ENCODE measurements at regions not wholly inside any gene's neighbourhood (a gene's known extent, or its start where the extent isn't known, plus 50 kb on each side); places are given as distances from the start of the nearest gene placed in this dataset.
"Not testable (repeated sequence)": the region's sequence is repeated elsewhere in the genome, so short reads cannot be mapped to it uniquely, and the experiment has no call there.

GRCh38 chr12:83615152-83615551 is 928.4 kb downstream of the TMTC2 start:
- Histone ChIP-seq H3K36me3 (ENCODE audit: control insufficient read depth in 2 of 2, insufficient read depth in 2 of 2, low read length in 1 of 2) (no peaks in the 10 kb centered on the region), H3K27me3 (ENCODE audit: control insufficient read depth in 1 of 2, insufficient read depth in 2 of 2, low read length in 2 of 2) (no peaks in the 10 kb centered on the region), H3K4me3 (ENCODE audit: low read depth in 1 of 2, low read length in 2 of 2) (no peak overlapping the region), H3K27ac (ENCODE audit: low read depth in 2 of 2, low read length in 1 of 2) (no peak overlapping the region), H3K4me1 (ENCODE audit: control insufficient read depth in 2 of 2, insufficient read depth in 2 of 2, low read length in 1 of 2) (no peaks in the 10 kb centered on the region), H3K9me3 (ENCODE audit: control insufficient read depth in 2 of 2, insufficient read depth in 1 of 2, low read depth in 1 of 2, low read length in 1 of 2) (no peaks in the 10 kb centered on the region)
- 76 to 85% methylated on average over 1 of the region's 1 CpG for WGBS, 2 donors

GRCh38 chr12:83613586-83614110 is 926.9 kb downstream of the TMTC2 start:
- WGBS, 2 donors: 56 to 58% methylated on average over 3 of the region's 3 CpGs

GRCh38 chr12:83603106-83603505 is 916.4 kb downstream of the TMTC2 start:
- no peaks in the 10 kb centered on the region for H3K9me3 ChIP-seq (ENCODE audit: control insufficient read depth in 2 of 2, insufficient read depth in 1 of 2, low read depth in 1 of 2, low read length in 1 of 2)
- no peak overlapping the region for H3K4me3 ChIP-seq (ENCODE audit: low read depth in 1 of 2, low read length in 2 of 2)
- H3K4me1 ChIP-seq (ENCODE audit: control insufficient read depth in 2 of 2, insufficient read depth in 2 of 2, low read length in 1 of 2): no peaks in the 10 kb centered on the region
- no peaks in the 10 kb centered on the region for H3K36me3 ChIP-seq (ENCODE audit: control insufficient read depth in 2 of 2, insufficient read depth in 2 of 2, low read length in 1 of 2)
- 87 to 94% methylated on average over 1 of the region's 1 CpG for WGBS, 2 donors
- no peaks in the 10 kb centered on the region for H3K27me3 ChIP-seq (ENCODE audit: control insufficient read depth in 1 of 2, insufficient read depth in 2 of 2, low read length in 2 of 2)
- H3K27ac ChIP-seq (ENCODE audit: low read depth in 2 of 2, low read length in 1 of 2): no peak overlapping the region

More at GRCh38 chr12:83613586-83614110, 926.9 kb downstream of the TMTC2 start:
- no peaks in the 10 kb centered on the region for H3K9me3 ChIP-seq (ENCODE audit: control insufficient read depth in 2 of 2, insufficient read depth in 1 of 2, low read depth in 1 of 2, low read length in 1 of 2)
- no peaks in the 10 kb centered on the region for H3K36me3 ChIP-seq (ENCODE audit: control insufficient read depth in 2 of 2, insufficient read depth in 2 of 2, low read length in 1 of 2)
- H3K27me3 ChIP-seq (ENCODE audit: control insufficient read depth in 1 of 2, insufficient read depth in 2 of 2, low read length in 2 of 2): no peaks in the 10 kb centered on the region
- H3K27ac ChIP-seq (ENCODE audit: low read depth in 2 of 2, low read length in 1 of 2): no peak overlapping the region
- H3K4me1 ChIP-seq (ENCODE audit: control insufficient read depth in 2 of 2, insufficient read depth in 2 of 2, low read length in 1 of 2): no peaks in the 10 kb centered on the region
- no peak overlapping the region for H3K4me3 ChIP-seq (ENCODE audit: low read depth in 1 of 2, low read length in 2 of 2)

GRCh38 chr12:83575326-83575725 is 888.6 kb downstream of the TMTC2 start:
- Histone ChIP-seq H3K36me3 (ENCODE audit: control insufficient read depth in 2 of 2, insufficient read depth in 2 of 2, low read length in 1 of 2) (no peaks in the 10 kb centered on the region), H3K27me3 (ENCODE audit: control insufficient read depth in 1 of 2, insufficient read depth in 2 of 2, low read length in 2 of 2) (no peaks in the 10 kb centered on the region), H3K27ac (ENCODE audit: low read depth in 2 of 2, low read length in 1 of 2) (no peak overlapping the region), H3K4me3 (ENCODE audit: low read depth in 1 of 2, low read length in 2 of 2) (no peak overlapping the region), H3K4me1 (ENCODE audit: control insufficient read depth in 2 of 2, insufficient read depth in 2 of 2, low read length in 1 of 2) (no peaks in the 10 kb centered on the region), H3K9me3 (ENCODE audit: control insufficient read depth in 2 of 2, insufficient read depth in 1 of 2, low read depth in 1 of 2, low read length in 1 of 2) (no peaks in the 10 kb centered on the region)
- WGBS, 2 donors: 73 to 82% methylated on average over 3 of the region's 3 CpGs

GRCh38 chr12:83574142-83574541 is 887.4 kb downstream of the TMTC2 start:
- H3K9me3 ChIP-seq (ENCODE audit: control insufficient read depth in 2 of 2, insufficient read depth in 1 of 2, low read depth in 1 of 2, low read length in 1 of 2): no peaks in the 10 kb centered on the region
- no peak overlapping the region for H3K27ac ChIP-seq (ENCODE audit: low read depth in 2 of 2, low read length in 1 of 2)
- no peaks in the 10 kb centered on the region for H3K27me3 ChIP-seq (ENCODE audit: control insufficient read depth in 1 of 2, insufficient read depth in 2 of 2, low read length in 2 of 2)
- WGBS, 2 donors: 68 to 79% methylated on average over 2 of the region's 2 CpGs
- H3K4me1 ChIP-seq (ENCODE audit: control insufficient read depth in 2 of 2, insufficient read depth in 2 of 2, low read length in 1 of 2): no peaks in the 10 kb centered on the region
- no peak overlapping the region for H3K4me3 ChIP-seq (ENCODE audit: low read depth in 1 of 2, low read length in 2 of 2)
- H3K36me3 ChIP-seq (ENCODE audit: control insufficient read depth in 2 of 2, insufficient read depth in 2 of 2, low read length in 1 of 2): no peaks in the 10 kb centered on the region

GRCh38 chr12:83573671-83574070 is 887.0 kb downstream of the TMTC2 start:
- H3K9me3 ChIP-seq (ENCODE audit: control insufficient read depth in 2 of 2, insufficient read depth in 1 of 2, low read depth in 1 of 2, low read length in 1 of 2): no peaks in the 10 kb centered on the region
- WGBS, 2 donors: 33 to 44% methylated on average over 4 of the region's 4 CpGs
- no peak overlapping the region for H3K4me3 ChIP-seq (ENCODE audit: low read depth in 1 of 2, low read length in 2 of 2)
- no peaks in the 10 kb centered on the region for H3K4me1 ChIP-seq (ENCODE audit: control insufficient read depth in 2 of 2, insufficient read depth in 2 of 2, low read length in 1 of 2)
- H3K36me3 ChIP-seq (ENCODE audit: control insufficient read depth in 2 of 2, insufficient read depth in 2 of 2, low read length in 1 of 2): no peaks in the 10 kb centered on the region
- no peaks in the 10 kb centered on the region for H3K27me3 ChIP-seq (ENCODE audit: control insufficient read depth in 1 of 2, insufficient read depth in 2 of 2, low read length in 2 of 2)
- no peak overlapping the region for H3K27ac ChIP-seq (ENCODE audit: low read depth in 2 of 2, low read length in 1 of 2)

- no peak overlapping the region for H3K4me3 ChIP-seq (ENCODE audit: low read depth in 1 of 2, low read length in 2 of 2)
- H3K4me1 ChIP-seq (ENCODE audit: control insufficient read depth in 2 of 2, insufficient read depth in 2 of 2, low read length in 1 of 2): no peaks in the 10 kb centered on the region
- H3K27ac ChIP-seq (ENCODE audit: low read depth in 2 of 2, low read length in 1 of 2): no peak overlapping the region
- H3K36me3 ChIP-seq (ENCODE audit: control insufficient read depth in 2 of 2, insufficient read depth in 2 of 2, low read length in 1 of 2): no peaks in the 10 kb centered on the region
- H3K9me3 ChIP-seq (ENCODE audit: control insufficient read depth in 2 of 2, insufficient read depth in 1 of 2, low read depth in 1 of 2, low read length in 1 of 2): no peaks in the 10 kb centered on the region
- no peaks in the 10 kb centered on the region for H3K27me3 ChIP-seq (ENCODE audit: control insufficient read depth in 1 of 2, insufficient read depth in 2 of 2, low read length in 2 of 2)
- WGBS, 2 donors: 77 to 79% methylated on average over 1 of the region's 1 CpG
These were observed 872.9 kb downstream of the TMTC2 start for GRCh38 chr12:83559650-83560049.

GRCh38 chr12:83556040-83556439 is 869.3 kb downstream of the TMTC2 start:
- WGBS, 2 donors: 72 to 87% methylated on average over 7 of the region's 7 CpGs
- H3K9me3 ChIP-seq (ENCODE audit: control insufficient read depth in 2 of 2, insufficient read depth in 1 of 2, low read depth in 1 of 2, low read length in 1 of 2); H3K27ac ChIP-seq (ENCODE audit: low read depth in 2 of 2, low read length in 1 of 2); H3K27me3 ChIP-seq (ENCODE audit: control insufficient read depth in 1 of 2, insufficient read depth in 2 of 2, low read length in 2 of 2); H3K36me3 ChIP-seq (ENCODE audit: control insufficient read depth in 2 of 2, insufficient read depth in 2 of 2, low read length in 1 of 2); H3K4me1 ChIP-seq (ENCODE audit: control insufficient read depth in 2 of 2, insufficient read depth in 2 of 2, low read length in 1 of 2); H3K4me3 ChIP-seq (ENCODE audit: low read depth in 1 of 2, low read length in 2 of 2): not testable (repeated sequence)

- Histone ChIP-seq H3K27me3 (ENCODE audit: control insufficient read depth in 1 of 2, insufficient read depth in 2 of 2, low read length in 2 of 2) (no peaks in the 10 kb centered on the region), H3K27ac (ENCODE audit: low read depth in 2 of 2, low read length in 1 of 2) (no peak overlapping the region), H3K36me3 (ENCODE audit: control insufficient read depth in 2 of 2, insufficient read depth in 2 of 2, low read length in 1 of 2) (no peaks in the 10 kb centered on the region), H3K4me3 (ENCODE audit: low read depth in 1 of 2, low read length in 2 of 2) (no peak overlapping the region), H3K4me1 (ENCODE audit: control insufficient read depth in 2 of 2, insufficient read depth in 2 of 2, low read length in 1 of 2) (no peaks in the 10 kb centered on the region), H3K9me3 (ENCODE audit: control insufficient read depth in 2 of 2, insufficient read depth in 1 of 2, low read depth in 1 of 2, low read length in 1 of 2) (no peaks in the 10 kb centered on the region)
These were observed 854.7 kb downstream of the TMTC2 start for GRCh38 chr12:83541446-83541845.

- H3K4me3 ChIP-seq (ENCODE audit: low read depth in 1 of 2, low read length in 2 of 2): no peak overlapping the region
- H3K27me3 ChIP-seq (ENCODE audit: control insufficient read depth in 1 of 2, insufficient read depth in 2 of 2, low read length in 2 of 2): no peaks in the 10 kb centered on the region
- no peak overlapping the region for H3K27ac ChIP-seq (ENCODE audit: low read depth in 2 of 2, low read length in 1 of 2)
- H3K9me3 ChIP-seq (ENCODE audit: control insufficient read depth in 2 of 2, insufficient read depth in 1 of 2, low read depth in 1 of 2, low read length in 1 of 2): no peaks in the 10 kb centered on the region
- WGBS, 2 donors: 72% methylated on average over 3 of the region's 3 CpGs
- no peaks in the 10 kb centered on the region for H3K36me3 ChIP-seq (ENCODE audit: control insufficient read depth in 2 of 2, insufficient read depth in 2 of 2, low read length in 1 of 2)
- H3K4me1 ChIP-seq (ENCODE audit: control insufficient read depth in 2 of 2, insufficient read depth in 2 of 2, low read length in 1 of 2): no peaks in the 10 kb centered on the region
These were observed 851.8 kb downstream of the TMTC2 start for GRCh38 chr12:83538361-83538965.

All from esophagus (tissue), 2 donors.